ENCODE measurements at regions not wholly inside any gene's neighbourhood (a gene's known extent, or its start where the extent isn't known, plus 50 kb on each side); places are given as distances from the start of the nearest gene placed in this dataset.
"Not testable (repeated sequence)": the region's sequence is repeated elsewhere in the genome, so short reads cannot be mapped to it uniquely, and the experiment has no call there.

- H3K9me1 ChIP-seq (ENCODE audit: control insufficient read depth, extremely low read depth, insufficient read depth, low read length), result no peaks in the 10 kb centered on the region
- FAIRE-seq (no peak), DNase-seq (ENCODE audit: low read depth, low spot score) (no peak)
- no peaks in the 10 kb centered on the region for H3K9me3 ChIP-seq (ENCODE audit: control insufficient read depth, low read depth, low read length)
- no peak overlapping the region for H3K9ac ChIP-seq (ENCODE audit: control insufficient read depth, extremely low read depth, insufficient read depth, low read length)
- no peaks in the 10 kb centered on the region for H4K20me1 ChIP-seq (ENCODE audit: control insufficient read depth, extremely low read depth, insufficient read depth, low read length)
- dilution Hi-C loops (cut with MboI; ENCODE audit: extremely low pct_ligation_motif_present, low sequenced_read_pairs), result no loop called here
- no peak for TF ChIP-seq EZH2 (IDR thresholded peaks at IDR 0.05; ENCODE audit: low read length)
- H2AFZ ChIP-seq (ENCODE audit: control insufficient read depth, low read length), result no peak overlapping the region
- H3K4me3 ChIP-seq (ENCODE audit: control insufficient read depth in 2 of 3, extremely low read depth in 1 of 3, insufficient read depth in 2 of 3, low read depth in 1 of 3, low read length in 3 of 3), result no peak overlapping the region
- no peaks in the 10 kb centered on the region for H3K27me3 ChIP-seq (ENCODE audit: control insufficient read depth, extremely low read depth, insufficient read depth, low read length)
- no peak overlapping the region for H3K4me2 ChIP-seq (ENCODE audit: control insufficient read depth, extremely low read depth, insufficient read depth, low read depth, low read length)
- no peak overlapping the region for H3K27ac ChIP-seq (ENCODE audit: control insufficient read depth, insufficient read depth, low read length)
- H3K36me3 ChIP-seq (ENCODE audit: control insufficient read depth in 2 of 2, extremely low read depth in 1 of 2, insufficient read depth in 2 of 2, low read length in 2 of 2), result no peaks in the 10 kb centered on the region
- no peaks in the 10 kb centered on the region for H3K79me2 ChIP-seq (ENCODE audit: control insufficient read depth, insufficient read depth, low read length)
- H3K4me1 ChIP-seq (ENCODE audit: control insufficient read depth, extremely low read depth, insufficient read depth, low read length), result no peaks in the 10 kb centered on the region
These were observed 1081.1 kb downstream of the NAALADL2 start for GRCh38 chr3:175940243-175940642.

GRCh38 chr3:175937367-175937766 is 1078.2 kb downstream of the NAALADL2 start:
- FAIRE-seq; dilution Hi-C loops (cut with MboI; ENCODE audit: extremely low pct_ligation_motif_present, low sequenced_read_pairs): not testable (repeated sequence)

GRCh38 chr3:175932586-175932985 is 1073.5 kb downstream of the NAALADL2 start:
- no peak for DNase-seq (ENCODE audit: low read depth, low spot score)
- dilution Hi-C loops (cut with MboI; ENCODE audit: extremely low pct_ligation_motif_present, low sequenced_read_pairs), result no loop called here
- no peak overlapping the region for H2AFZ ChIP-seq (ENCODE audit: control insufficient read depth, low read length)

More at GRCh38 chr3:175937367-175937766, 1078.2 kb downstream of the NAALADL2 start:
- not testable (repeated sequence) for H3K9me1 ChIP-seq (ENCODE audit: control insufficient read depth, extremely low read depth, insufficient read depth, low read length); H3K4me2 ChIP-seq (ENCODE audit: control insufficient read depth, extremely low read depth, insufficient read depth, low read depth, low read length); DNase-seq (ENCODE audit: low read depth, low spot score); H3K4me1 ChIP-seq (ENCODE audit: control insufficient read depth, extremely low read depth, insufficient read depth, low read length); H3K27me3 ChIP-seq (ENCODE audit: control insufficient read depth, extremely low read depth, insufficient read depth, low read length); H3K4me3 ChIP-seq (ENCODE audit: control insufficient read depth in 2 of 3, extremely low read depth in 1 of 3, insufficient read depth in 2 of 3, low read depth in 1 of 3, low read length in 3 of 3); H3K79me2 ChIP-seq (ENCODE audit: control insufficient read depth, insufficient read depth, low read length); H3K27ac ChIP-seq (ENCODE audit: control insufficient read depth, insufficient read depth, low read length); H3K36me3 ChIP-seq (ENCODE audit: control insufficient read depth in 2 of 2, extremely low read depth in 1 of 2, insufficient read depth in 2 of 2, low read length in 2 of 2); H4K20me1 ChIP-seq (ENCODE audit: control insufficient read depth, extremely low read depth, insufficient read depth, low read length); H3K9me3 ChIP-seq (ENCODE audit: control insufficient read depth, low read depth, low read length); H3K9ac ChIP-seq (ENCODE audit: control insufficient read depth, extremely low read depth, insufficient read depth, low read length); H2AFZ ChIP-seq (ENCODE audit: control insufficient read depth, low read length)

More at GRCh38 chr3:175932586-175932985, 1073.5 kb downstream of the NAALADL2 start:
- no peaks in the 10 kb centered on the region for H3K4me1 ChIP-seq (ENCODE audit: control insufficient read depth, extremely low read depth, insufficient read depth, low read length)
- H3K9ac ChIP-seq (ENCODE audit: control insufficient read depth, extremely low read depth, insufficient read depth, low read length), result no peak overlapping the region
- H3K36me3 ChIP-seq (ENCODE audit: control insufficient read depth in 2 of 2, extremely low read depth in 1 of 2, insufficient read depth in 2 of 2, low read length in 2 of 2), result no peaks in the 10 kb centered on the region
- no peak for FAIRE-seq
- H3K27me3 ChIP-seq (ENCODE audit: control insufficient read depth, extremely low read depth, insufficient read depth, low read length), result no peaks in the 10 kb centered on the region
- no peak overlapping the region for H3K27ac ChIP-seq (ENCODE audit: control insufficient read depth, insufficient read depth, low read length)
- no peaks in the 10 kb centered on the region for H3K9me1 ChIP-seq (ENCODE audit: control insufficient read depth, extremely low read depth, insufficient read depth, low read length)
- H3K79me2 ChIP-seq (ENCODE audit: control insufficient read depth, insufficient read depth, low read length), result no peaks in the 10 kb centered on the region
- H3K4me3 ChIP-seq (ENCODE audit: control insufficient read depth in 2 of 3, extremely low read depth in 1 of 3, insufficient read depth in 2 of 3, low read depth in 1 of 3, low read length in 3 of 3), result no peak overlapping the region
- H3K9me3 ChIP-seq (ENCODE audit: control insufficient read depth, low read depth, low read length), result no peaks in the 10 kb centered on the region
- TF ChIP-seq EZH2 (IDR thresholded peaks at IDR 0.05; ENCODE audit: low read length) (no peak), CTCF (optimal IDR thresholded peaks at IDR 0.05 in 1 of 3, IDR thresholded peaks at IDR 0.05 in 1 of 3, conservative IDR thresholded peaks at IDR 0.05 in 1 of 3; ENCODE audit: extremely low read depth in 1 of 3, insufficient read depth in 2 of 3, low read length in 3 of 3) (no peak)
- H4K20me1 ChIP-seq (ENCODE audit: control insufficient read depth, extremely low read depth, insufficient read depth, low read length), result no peaks in the 10 kb centered on the region
- H3K4me2 ChIP-seq (ENCODE audit: control insufficient read depth, extremely low read depth, insufficient read depth, low read depth, low read length), result no peak overlapping the region
